ENCODE measurements at regions not wholly inside any gene's neighbourhood (a gene's known extent, or its start where the extent isn't known, plus 50 kb on each side); places are given as distances from the start of the nearest gene placed in this dataset.

DNA sequence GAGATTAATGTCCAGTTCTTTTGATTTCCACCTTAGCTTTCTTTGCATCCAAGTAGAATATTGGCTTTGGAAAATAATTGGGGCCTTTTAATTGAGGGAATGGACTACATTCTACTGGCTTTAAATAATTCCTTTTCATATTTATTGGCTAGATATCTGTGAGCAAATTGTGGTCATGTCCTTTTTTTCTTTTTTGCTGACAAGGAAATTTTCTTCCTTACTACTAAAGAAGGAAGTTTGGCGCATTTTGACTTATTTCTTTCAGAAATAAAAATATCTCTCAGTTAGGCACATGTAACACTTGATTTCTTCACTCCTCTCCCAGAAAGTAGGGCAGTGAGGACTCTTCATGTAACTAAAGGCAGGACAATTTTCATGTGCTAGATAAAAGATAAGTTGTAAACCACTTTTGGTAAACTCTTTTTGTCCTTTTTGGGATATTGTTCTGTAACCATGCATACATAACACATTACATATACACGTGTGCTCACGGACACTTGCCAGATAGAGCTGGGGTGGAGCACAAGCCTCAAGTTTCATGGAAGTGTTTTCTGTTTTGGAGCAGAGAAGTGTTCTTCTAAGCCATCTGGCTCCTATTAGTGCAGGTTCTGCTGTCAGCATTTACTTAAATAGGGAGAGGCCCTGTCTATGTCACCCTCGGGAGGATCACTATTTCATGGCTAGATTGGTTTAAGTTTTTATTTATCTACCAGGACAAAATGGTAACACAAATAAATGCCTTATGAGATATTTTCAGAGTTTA lies 85.1 kb upstream of the LRIG3 start:
- Histone ChIP-seq H4K20me1 (ENCODE audit: control insufficient read depth, insufficient read depth, insufficient read length) (no peaks in the 10 kb centered on the region), H2AFZ (ENCODE audit: low read length) (no peak overlapping the region), H3K4me2 (ENCODE audit: insufficient read depth, insufficient read length, low read length) (no peak overlapping the region), H3K9ac (ENCODE audit: extremely low read depth, insufficient read length, low read length) (no peak overlapping the region), H4K91ac (ENCODE audit: insufficient read length, low read depth, low read length) (no peak overlapping the region), H3K56ac (ENCODE audit: insufficient read length, low read depth, low read length) (no peak overlapping the region), H3K23ac (ENCODE audit: insufficient read length, low read depth, low read length) (no peak overlapping the region), H3K79me1 (ENCODE audit: insufficient read depth, low read depth, low read length, poor library complexity, severe bottlenecking) (no peaks in the 10 kb centered on the region), H2BK5ac (ENCODE audit: insufficient read length, low read length) (no peak overlapping the region), H3K4me1 (ENCODE audit: insufficient read depth, low read length) (no peaks in the 10 kb centered on the region), H3K9me3 (ENCODE audit: control insufficient read depth, low read depth, low read length) (no peaks in the 10 kb centered on the region), H3K18ac (ENCODE audit: insufficient read length, low read depth, low read length) (no peak overlapping the region), H3T11ph (ENCODE audit: low read length) (no peak overlapping the region), H3K27me3 (ENCODE audit: insufficient read depth, low read length) (no peaks in the 10 kb centered on the region), H2BK12ac (ENCODE audit: insufficient read length, low read depth, low read length) (no peak overlapping the region), H3K14ac (ENCODE audit: insufficient read depth, low read length) (no peak overlapping the region), H3K79me2 (ENCODE audit: insufficient read depth, low read length) (no peaks in the 10 kb centered on the region), H2BK20ac (ENCODE audit: low read depth, low read length, poor library complexity, severe bottlenecking) (no peak overlapping the region), H4K8ac (replicated peaks; ENCODE audit: insufficient read length, low read depth, low read length) (no peak overlapping the region), H3K4ac (ENCODE audit: low read depth, low read length) (no peak overlapping the region), H3K27ac (ENCODE audit: insufficient read length, low read depth, low read length) (no peak overlapping the region), H2BK15ac (ENCODE audit: low read depth, low read length) (no peak overlapping the region), H4K5ac (ENCODE audit: insufficient read length, low read depth, low read length) (no peak overlapping the region), H2AK5ac (ENCODE audit: insufficient read length, low read length) (no peak overlapping the region), H2BK120ac (ENCODE audit: low read depth, low read length, poor library complexity, severe bottlenecking) (no peak overlapping the region), H3K23me2 (ENCODE audit: insufficient read length, low read depth, low read length, poor library complexity, severe bottlenecking) (no peaks in the 10 kb centered on the region)
- no peaks in the 10 kb centered on the region for H3K36me3 Mint-ChIP-seq (ENCODE audit: insufficient read depth in 1 of 3, low read depth in 3 of 3)
- H3K27ac Mint-ChIP-seq: no peak overlapping the region
- no peak for DNase-seq
- H3K9me3 Mint-ChIP-seq: no peaks in the 10 kb centered on the region
- no peaks in the 10 kb centered on the region for H3K27me3 Mint-ChIP-seq (ENCODE audit: low read depth)
- no peak overlapping the region for H3K4me3 Mint-ChIP-seq
- no CpG with 5 or more reads among the region's 4 CpGs for WGBS (ENCODE audit: extremely low coverage, insufficient read length, low lambda C conversion rate)
- H3K4me1 Mint-ChIP-seq: 0 out of 4 replicates have a peak, but pooled peaks cover 0 to 2% of the 10 kb centered on the region in 2 experiments
- TF ChIP-seq, protein P1, sequence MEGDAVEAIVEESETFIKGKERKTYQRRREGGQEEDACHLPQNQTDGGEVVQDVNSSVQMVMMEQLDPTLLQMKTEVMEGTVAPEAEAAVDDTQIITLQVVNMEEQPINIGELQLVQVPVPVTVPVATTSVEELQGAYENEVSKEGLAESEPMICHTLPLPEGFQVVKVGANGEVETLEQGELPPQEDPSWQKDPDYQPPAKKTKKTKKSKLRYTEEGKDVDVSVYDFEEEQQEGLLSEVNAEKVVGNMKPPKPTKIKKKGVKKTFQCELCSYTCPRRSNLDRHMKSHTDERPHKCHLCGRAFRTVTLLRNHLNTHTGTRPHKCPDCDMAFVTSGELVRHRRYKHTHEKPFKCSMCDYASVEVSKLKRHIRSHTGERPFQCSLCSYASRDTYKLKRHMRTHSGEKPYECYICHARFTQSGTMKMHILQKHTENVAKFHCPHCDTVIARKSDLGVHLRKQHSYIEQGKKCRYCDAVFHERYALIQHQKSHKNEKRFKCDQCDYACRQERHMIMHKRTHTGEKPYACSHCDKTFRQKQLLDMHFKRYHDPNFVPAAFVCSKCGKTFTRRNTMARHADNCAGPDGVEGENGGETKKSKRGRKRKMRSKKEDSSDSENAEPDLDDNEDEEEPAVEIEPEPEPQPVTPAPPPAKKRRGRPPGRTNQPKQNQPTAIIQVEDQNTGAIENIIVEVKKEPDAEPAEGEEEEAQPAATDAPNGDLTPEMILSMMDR (conservative IDR thresholded peaks at IDR 0.05): no peak
